ENCODE measurements at regions not wholly inside any gene's neighbourhood (a gene's known extent, or its start where the extent isn't known, plus 50 kb on each side); places are given as distances from the start of the nearest gene placed in this dataset.

GRCh38 chr5:159768243-159768642 lies 148.0 kb upstream of the ADRA1B start:
- H3K9ac ChIP-seq (ENCODE audit: low read depth in 1 of 2, low read length in 2 of 2), result no peak overlapping the region
- H3K27me3 ChIP-seq (ENCODE audit: control insufficient read depth in 4 of 4, insufficient read depth in 4 of 4, low read length in 3 of 4), result no peaks in the 10 kb centered on the region
- H3K9me3 ChIP-seq (ENCODE audit: control insufficient read depth in 4 of 4, low read length in 3 of 4), result no peaks in the 10 kb centered on the region
- no peaks in the 10 kb centered on the region for H3K36me3 ChIP-seq (ENCODE audit: control insufficient read depth in 4 of 4, insufficient read depth in 3 of 4, low read depth in 1 of 4, low read length in 3 of 4)
- peaks cover 0 to 4% (median 0%) of the 10 kb centered on the region in 4 donors for H3K4me1 ChIP-seq (ENCODE audit: control insufficient read depth in 4 of 4, insufficient read depth in 4 of 4, low read length in 3 of 4)
- DNase-seq (ENCODE audit: low spot score), result no peak
- TF ChIP-seq REST (IDR thresholded peaks at IDR 0.05) (no peak), GABPA (IDR thresholded peaks at IDR 0.05 in 1 of 2, conservative IDR thresholded peaks at IDR 0.05 in 1 of 2) (no peak), NR2F2 (IDR thresholded peaks at IDR 0.05) (peak; percentile 46), HNF4G (IDR thresholded peaks at IDR 0.05) (no peak), HNF4A (conservative IDR thresholded peaks at IDR 0.05) (no peak), CTCF (IDR thresholded peaks at IDR 0.05; ENCODE audit: low read depth, low read length, missing input control) (no peak), SP1 (IDR thresholded peaks at IDR 0.05) (no peak), YY1 (IDR thresholded peaks at IDR 0.05) (peak; percentile 64), ZBTB33 (IDR thresholded peaks at IDR 0.05) (no peak)
- no peak overlapping the region for H3K27ac ChIP-seq (ENCODE audit: low read depth in 1 of 2, low read length in 2 of 2)
- 33% methylated on average over 2 of the region's 2 CpGs for WGBS
- no peak overlapping the region for H3K4me3 ChIP-seq (ENCODE audit: low read depth in 1 of 3, low read length in 3 of 3)

GRCh38 chr5:159772698-159773061 lies 143.6 kb upstream of the ADRA1B start:
- no peaks in the 10 kb centered on the region for H3K9me3 ChIP-seq (ENCODE audit: control insufficient read depth in 4 of 4, low read length in 3 of 4)
- WGBS, result 74% methylated on average over 6 of the region's 6 CpGs
- H3K27ac ChIP-seq (ENCODE audit: low read depth in 1 of 2, low read length in 2 of 2), result no peak overlapping the region
- no peaks in the 10 kb centered on the region for H3K36me3 ChIP-seq (ENCODE audit: control insufficient read depth in 4 of 4, insufficient read depth in 3 of 4, low read depth in 1 of 4, low read length in 3 of 4)
- peak overlapping the region in 1 of 3 donors; percentile 49 for H3K4me3 ChIP-seq (ENCODE audit: low read depth in 1 of 3, low read length in 3 of 3)
- DNase-seq (ENCODE audit: low spot score), result no peak
- peaks cover 0 to 9% (median 0%) of the 10 kb centered on the region in 4 donors for H3K27me3 ChIP-seq (ENCODE audit: control insufficient read depth in 4 of 4, insufficient read depth in 4 of 4, low read length in 3 of 4)
- no peak overlapping the region for H3K9ac ChIP-seq (ENCODE audit: low read depth in 1 of 2, low read length in 2 of 2)
- H3K4me1 ChIP-seq (ENCODE audit: control insufficient read depth in 4 of 4, insufficient read depth in 4 of 4, low read length in 3 of 4), result peaks cover 0 to 10% (median 3%) of the 10 kb centered on the region in 4 donors
- TF ChIP-seq JUND (IDR thresholded peaks at IDR 0.05), result no peak
- TF ChIP-seq REST (IDR thresholded peaks at IDR 0.05), result no peak
- no peak for TF ChIP-seq CTCF (IDR thresholded peaks at IDR 0.05; ENCODE audit: low read depth, low read length, missing input control)
- TF ChIP-seq EGR1 (IDR thresholded peaks at IDR 0.05; ENCODE audit: low read depth in 2 of 2), result no peak
- no peak for TF ChIP-seq HNF4G (IDR thresholded peaks at IDR 0.05)
- TF ChIP-seq ATF3 (IDR thresholded peaks at IDR 0.05), result no peak
- no peak for TF ChIP-seq ZBTB33 (IDR thresholded peaks at IDR 0.05)
- TF ChIP-seq GABPA (IDR thresholded peaks at IDR 0.05 in 1 of 2, conservative IDR thresholded peaks at IDR 0.05 in 1 of 2), result no peak
- TF ChIP-seq RAD21 (IDR thresholded peaks at IDR 0.05), result no peak
- TF ChIP-seq RXRA (IDR thresholded peaks at IDR 0.05), result no peak
- no peak for TF ChIP-seq YY1 (IDR thresholded peaks at IDR 0.05)
- no peak for TF ChIP-seq SP1 (IDR thresholded peaks at IDR 0.05)
- no peak for TF ChIP-seq MAX (IDR thresholded peaks at IDR 0.05)
